H1 (cell line): ENCODE measurements at regions not wholly inside any gene's neighbourhood (a gene's known extent, or its start where the extent isn't known, plus 50 kb on each side); places are given as distances from the start of the nearest gene placed in this dataset.

Experiments used
- KDM5A ChIP-seq: fragments of 200-600 bp; IDR thresholded peaks from 2 replicates; pipeline ENCODE4 v1.7.1; 2012; ENCODE audit warnings: mild to moderate bottlenecking, low read length, inconsistent platforms, mixed read lengths
- SAP30 ChIP-seq: fragments of 300-600 bp; sonication (generic); IDR thresholded peaks from 2 replicates; pipeline ENCODE4 v1.7.1; 2012; ENCODE audit warnings: low read length, moderate library complexity, mild to moderate bottlenecking, inconsistent platforms; ENCODE audit not compliant: insufficient read depth, insufficient replicate concordance
- TF ChIP-seq, protein P1 (sequence below): fragments of 300-600 bp; sonication (generic); IDR thresholded peaks from 2 replicates; pipeline ENCODE4 v1.7.1; 2012; ENCODE audit warnings: low read length, moderate library complexity, mild to moderate bottlenecking, inconsistent platforms; ENCODE audit not compliant: insufficient replicate concordance

DNA sequence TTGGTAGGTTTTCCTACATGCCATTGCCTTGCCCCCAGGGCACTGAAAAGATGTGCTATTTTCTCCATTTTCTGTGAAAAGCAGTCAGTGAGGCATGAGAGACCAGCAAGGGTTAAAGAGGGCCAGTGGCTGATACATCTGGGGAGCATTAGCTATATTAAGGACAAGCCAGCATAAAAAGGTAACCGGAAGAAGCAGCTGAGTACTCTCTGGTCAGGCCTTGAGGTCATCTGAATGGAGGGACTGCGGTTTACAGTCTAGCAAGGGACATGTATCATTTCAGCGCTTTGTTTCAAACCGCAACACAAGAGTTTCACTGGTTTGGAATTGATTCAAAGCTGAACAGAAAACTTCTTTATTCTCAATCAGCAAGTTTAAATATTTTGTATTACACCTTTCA lies 120.4 kb downstream of the EPDR1 start (continued):
- TF ChIP-seq, protein P1, sequence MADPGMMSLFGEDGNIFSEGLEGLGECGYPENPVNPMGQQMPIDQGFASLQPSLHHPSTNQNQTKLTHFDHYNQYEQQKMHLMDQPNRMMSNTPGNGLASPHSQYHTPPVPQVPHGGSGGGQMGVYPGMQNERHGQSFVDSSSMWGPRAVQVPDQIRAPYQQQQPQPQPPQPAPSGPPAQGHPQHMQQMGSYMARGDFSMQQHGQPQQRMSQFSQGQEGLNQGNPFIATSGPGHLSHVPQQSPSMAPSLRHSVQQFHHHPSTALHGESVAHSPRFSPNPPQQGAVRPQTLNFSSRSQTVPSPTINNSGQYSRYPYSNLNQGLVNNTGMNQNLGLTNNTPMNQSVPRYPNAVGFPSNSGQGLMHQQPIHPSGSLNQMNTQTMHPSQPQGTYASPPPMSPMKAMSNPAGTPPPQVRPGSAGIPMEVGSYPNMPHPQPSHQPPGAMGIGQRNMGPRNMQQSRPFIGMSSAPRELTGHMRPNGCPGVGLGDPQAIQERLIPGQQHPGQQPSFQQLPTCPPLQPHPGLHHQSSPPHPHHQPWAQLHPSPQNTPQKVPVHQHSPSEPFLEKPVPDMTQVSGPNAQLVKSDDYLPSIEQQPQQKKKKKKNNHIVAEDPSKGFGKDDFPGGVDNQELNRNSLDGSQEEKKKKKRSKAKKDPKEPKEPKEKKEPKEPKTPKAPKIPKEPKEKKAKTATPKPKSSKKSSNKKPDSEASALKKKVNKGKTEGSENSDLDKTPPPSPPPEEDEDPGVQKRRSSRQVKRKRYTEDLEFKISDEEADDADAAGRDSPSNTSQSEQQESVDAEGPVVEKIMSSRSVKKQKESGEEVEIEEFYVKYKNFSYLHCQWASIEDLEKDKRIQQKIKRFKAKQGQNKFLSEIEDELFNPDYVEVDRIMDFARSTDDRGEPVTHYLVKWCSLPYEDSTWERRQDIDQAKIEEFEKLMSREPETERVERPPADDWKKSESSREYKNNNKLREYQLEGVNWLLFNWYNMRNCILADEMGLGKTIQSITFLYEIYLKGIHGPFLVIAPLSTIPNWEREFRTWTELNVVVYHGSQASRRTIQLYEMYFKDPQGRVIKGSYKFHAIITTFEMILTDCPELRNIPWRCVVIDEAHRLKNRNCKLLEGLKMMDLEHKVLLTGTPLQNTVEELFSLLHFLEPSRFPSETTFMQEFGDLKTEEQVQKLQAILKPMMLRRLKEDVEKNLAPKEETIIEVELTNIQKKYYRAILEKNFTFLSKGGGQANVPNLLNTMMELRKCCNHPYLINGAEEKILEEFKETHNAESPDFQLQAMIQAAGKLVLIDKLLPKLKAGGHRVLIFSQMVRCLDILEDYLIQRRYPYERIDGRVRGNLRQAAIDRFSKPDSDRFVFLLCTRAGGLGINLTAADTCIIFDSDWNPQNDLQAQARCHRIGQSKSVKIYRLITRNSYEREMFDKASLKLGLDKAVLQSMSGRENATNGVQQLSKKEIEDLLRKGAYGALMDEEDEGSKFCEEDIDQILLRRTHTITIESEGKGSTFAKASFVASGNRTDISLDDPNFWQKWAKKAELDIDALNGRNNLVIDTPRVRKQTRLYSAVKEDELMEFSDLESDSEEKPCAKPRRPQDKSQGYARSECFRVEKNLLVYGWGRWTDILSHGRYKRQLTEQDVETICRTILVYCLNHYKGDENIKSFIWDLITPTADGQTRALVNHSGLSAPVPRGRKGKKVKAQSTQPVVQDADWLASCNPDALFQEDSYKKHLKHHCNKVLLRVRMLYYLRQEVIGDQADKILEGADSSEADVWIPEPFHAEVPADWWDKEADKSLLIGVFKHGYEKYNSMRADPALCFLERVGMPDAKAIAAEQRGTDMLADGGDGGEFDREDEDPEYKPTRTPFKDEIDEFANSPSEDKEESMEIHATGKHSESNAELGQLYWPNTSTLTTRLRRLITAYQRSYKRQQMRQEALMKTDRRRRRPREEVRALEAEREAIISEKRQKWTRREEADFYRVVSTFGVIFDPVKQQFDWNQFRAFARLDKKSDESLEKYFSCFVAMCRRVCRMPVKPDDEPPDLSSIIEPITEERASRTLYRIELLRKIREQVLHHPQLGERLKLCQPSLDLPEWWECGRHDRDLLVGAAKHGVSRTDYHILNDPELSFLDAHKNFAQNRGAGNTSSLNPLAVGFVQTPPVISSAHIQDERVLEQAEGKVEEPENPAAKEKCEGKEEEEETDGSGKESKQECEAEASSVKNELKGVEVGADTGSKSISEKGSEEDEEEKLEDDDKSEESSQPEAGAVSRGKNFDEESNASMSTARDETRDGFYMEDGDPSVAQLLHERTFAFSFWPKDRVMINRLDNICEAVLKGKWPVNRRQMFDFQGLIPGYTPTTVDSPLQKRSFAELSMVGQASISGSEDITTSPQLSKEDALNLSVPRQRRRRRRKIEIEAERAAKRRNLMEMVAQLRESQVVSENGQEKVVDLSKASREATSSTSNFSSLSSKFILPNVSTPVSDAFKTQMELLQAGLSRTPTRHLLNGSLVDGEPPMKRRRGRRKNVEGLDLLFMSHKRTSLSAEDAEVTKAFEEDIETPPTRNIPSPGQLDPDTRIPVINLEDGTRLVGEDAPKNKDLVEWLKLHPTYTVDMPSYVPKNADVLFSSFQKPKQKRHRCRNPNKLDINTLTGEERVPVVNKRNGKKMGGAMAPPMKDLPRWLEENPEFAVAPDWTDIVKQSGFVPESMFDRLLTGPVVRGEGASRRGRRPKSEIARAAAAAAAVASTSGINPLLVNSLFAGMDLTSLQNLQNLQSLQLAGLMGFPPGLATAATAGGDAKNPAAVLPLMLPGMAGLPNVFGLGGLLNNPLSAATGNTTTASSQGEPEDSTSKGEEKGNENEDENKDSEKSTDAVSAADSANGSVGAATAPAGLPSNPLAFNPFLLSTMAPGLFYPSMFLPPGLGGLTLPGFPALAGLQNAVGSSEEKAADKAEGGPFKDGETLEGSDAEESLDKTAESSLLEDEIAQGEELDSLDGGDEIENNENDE: no peak
- TF ChIP-seq SAP30: no peak
- TF ChIP-seq KDM5A: no peak
- TF ChIP-seq, all 59 proteins: peak for 0
